ENCODE measurements at regions not wholly inside any gene's neighbourhood (a gene's known extent, or its start where the extent isn't known, plus 50 kb on each side); places are given as distances from the start of the nearest gene placed in this dataset.

- Histone ChIP-seq H3K4me3 (no peak overlapping the region), H3K9ac (ENCODE audit: insufficient read depth in 1 of 2, low read depth in 2 of 2, low read length in 2 of 2) (no peak overlapping the region), H3K79me2 (ENCODE audit: control insufficient read depth, insufficient read depth, low read length) (no peaks in the 10 kb centered on the region), H3K9me3 (replicated peaks; ENCODE audit: control insufficient read depth, insufficient read depth, low read depth, low read length) (no peaks in the 10 kb centered on the region), H3K9me1 (ENCODE audit: control insufficient read depth, insufficient read depth, low read length) (no peaks in the 10 kb centered on the region), H3K27ac (ENCODE audit: extremely low read depth, low read depth, low read length) (no peak overlapping the region), H3K4me2 (ENCODE audit: insufficient read depth, low read length) (no peak overlapping the region), H3K36me3 (ENCODE audit: control insufficient read depth, insufficient read depth, low read length) (no peaks in the 10 kb centered on the region), H2AFZ (ENCODE audit: low read depth, low read length) (no peak overlapping the region), H3K27me3 (ENCODE audit: control insufficient read depth in 2 of 2, insufficient read depth in 2 of 2, low read length in 2 of 2) (peaks cover 0 to 5% of the 10 kb centered on the region in 2 experiments; a peak in 1 of 5 replicates), H4K20me1 (replicated peaks; ENCODE audit: control insufficient read depth, insufficient read depth, low read length) (no peaks in the 10 kb centered on the region), H3K4me1 (replicated peaks in 1 of 2; ENCODE audit: control insufficient read depth in 2 of 2, insufficient read depth in 2 of 2, low read length in 2 of 2) (no peaks in the 10 kb centered on the region; a peak in 1 of 5 replicates)
- TF ChIP-seq GTF2F1 (IDR thresholded peaks at IDR 0.05; ENCODE audit: low read depth, low read length) (no peak), POLR3G (IDR thresholded peaks at IDR 0.05; ENCODE audit: extremely low read depth, insufficient read length, insufficient replicate concordance) (no peak), DACH1 (IDR thresholded peaks at IDR 0.05; ENCODE audit: partially characterized antibody) (no peak), ILK (tag; IDR thresholded peaks at IDR 0.05; ENCODE audit: borderline replicate concordance, low read depth) (no peak), ZNF354B (CRISPR knock-in tag; IDR thresholded peaks at IDR 0.05) (no peak), MED1 (CRISPR knock-in tag; IDR thresholded peaks at IDR 0.05; ENCODE audit: borderline replicate concordance) (no peak), CHD1 (IDR thresholded peaks at IDR 0.05; ENCODE audit: low read length) (no peak), KDM4B (IDR thresholded peaks at IDR 0.05; ENCODE audit: borderline replicate concordance in 2 of 2, low read depth in 1 of 2) (no peak), BACH1 (tag; IDR thresholded peaks at IDR 0.05) (no peak), CBFB (CRISPR knock-in tag; IDR thresholded peaks at IDR 0.05) (no peak), NR1H2 (CRISPR knock-in tag; IDR thresholded peaks at IDR 0.05) (no peak), ZC3H8 (IDR thresholded peaks at IDR 0.05) (no peak), SMARCA5 (IDR thresholded peaks at IDR 0.05) (no peak)
- POLR2A ChIA-PET, result no interaction called here
- BruUV-seq (replicated peaks), result no TSS peak
- ATAC-seq (no peak), DNase-seq (ENCODE audit: extremely low read depth in 1 of 4, low spot score in 3 of 4) (no peak), FAIRE-seq (no peak)
- in situ Hi-C loops (cut with MboI) (no loop called here), intact Hi-C loops (cut with micrococcal nuclease) (no loop called here)
- 0% methylated on average over 1 of the region's 1 CpG for WGBS (ENCODE audit: insufficient coverage, low coverage, missing lambda C conversion rate)
- CTCF ChIA-PET (ENCODE audit: low intra/inter-chr PET ratio), result no interaction called here
Observed at GRCh38 chr6:104648347-104648746, 211.4 kb downstream of the HACE1 start.
